Aorta (tissue), 5 donors: ENCODE measurements at regions not wholly inside any gene's neighbourhood (a gene's known extent, or its start where the extent isn't known, plus 50 kb on each side); places are given as distances from the start of the nearest gene placed in this dataset.
"Not testable (repeated sequence)": the region's sequence is repeated elsewhere in the genome, so short reads cannot be mapped to it uniquely, and the experiment has no call there.

Source experiments
- ATAC-seq: fragments of 200-7000 bp; cut with Tn5 transposase; one replicate; pipeline ENCODE4 v1.9.1; 2022; ENCODE audit warnings: moderate library complexity; ENCODE audit not compliant: low FRiP score
- DNase-seq, 2 donors: peaks; one replicate each; pipeline ENCODE4 v3.0.0-alpha.2; 2020
- H3K27ac ChIP-seq, 2 donors: one replicate each; pipeline ENCODE4 v1.5.1; 2013; ENCODE audit warnings: low read length in 2 of 2, mild to moderate bottlenecking in 2 of 2, moderate library complexity in 2 of 2, control low read depth in 1 of 2, inconsistent platforms in 1 of 2, low read depth in 1 of 2
- H3K27me3 ChIP-seq, 2 donors: one replicate each; pipeline ENCODE4 v1.6.1; 2013; ENCODE audit warnings: control low read depth in 1 of 2, low read length in 1 of 2, mild to moderate bottlenecking in 1 of 2, moderate library complexity in 1 of 2; ENCODE audit not compliant: insufficient read depth in 2 of 2, control insufficient read depth in 1 of 2
- H3K36me3 ChIP-seq, 2 donors: one replicate each; pipeline ENCODE4 v1.6.1; 2013; ENCODE audit warnings: control low read depth in 1 of 2, low read length in 1 of 2, mild to moderate bottlenecking in 1 of 2; ENCODE audit not compliant: insufficient read depth in 2 of 2, control insufficient read depth in 1 of 2
- H3K4me1 ChIP-seq, 2 donors: one replicate each; pipeline ENCODE4 v1.6.1; 2013; ENCODE audit warnings: low read length in 2 of 2, control low read depth in 1 of 2, mild to moderate bottlenecking in 1 of 2, moderate library complexity in 1 of 2; ENCODE audit not compliant: insufficient read depth in 2 of 2, control insufficient read depth in 1 of 2
- H3K4me3 ChIP-seq, 2 donors: one replicate each; pipeline ENCODE4 v1.5.1; 2013; ENCODE audit warnings: low read length in 2 of 2, control low read depth in 1 of 2, mild to moderate bottlenecking in 1 of 2
- H3K9me3 ChIP-seq: one replicate; pipeline ENCODE4 v1.6.1; 2013; ENCODE audit warnings: mild to moderate bottlenecking, low read length; ENCODE audit not compliant: control insufficient read depth
- WGBS, 2 donors: extraction: QIAGEN DNeasy Blood & Tissue Kit; methylation state at CpG; one replicate each; pipeline ENCODE4 v1.1.7; 2013; 5-methylcytosine and 5-hydroxymethylcytosine counted together
- intact Hi-C, 2 donors: fragments of 100-400 bp; cut with DNase I; formaldehyde crosslinking; loops; one replicate each; pipeline versions ENCODE4 v1.14.2 to v1.15.0; 2022
- donor health status: healthy with polysubstance abuse.
- donor health status: Bipolar disorder and iron deficiency.
- donor health status: DM: no; HTN: no; CAD: no.
- donor health status: DM: no; HTN: no; CAD: no.
- donor health status: DM: yes; HTN: yes; CAD: no.

DNA sequence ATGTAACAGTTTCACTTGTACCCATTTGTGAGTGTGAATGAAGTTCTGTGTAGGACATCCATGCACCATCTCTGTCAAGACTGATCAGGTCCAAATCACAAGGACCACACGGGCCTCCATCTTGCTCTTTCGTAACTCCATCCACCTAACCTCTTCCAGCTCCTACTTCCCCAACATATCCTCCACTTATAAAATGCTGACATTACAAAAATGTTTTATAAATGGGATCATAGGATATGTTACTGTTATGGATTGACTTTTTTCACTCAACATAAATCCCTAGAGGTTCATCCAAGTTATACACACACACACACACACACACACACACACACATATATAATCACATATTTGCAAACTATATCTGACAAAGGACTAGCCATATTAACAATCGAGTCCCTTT lies 476.8 kb downstream of the ZNF516 start:
- Histone ChIP-seq H3K4me1 (no peaks in the 10 kb centered on the region), H3K27ac (no peak overlapping the region), H3K9me3 (no peaks in the 10 kb centered on the region), H3K36me3 (no peaks in the 10 kb centered on the region), H3K4me3 (no peak overlapping the region), H3K27me3 (no peaks in the 10 kb centered on the region)
- intact Hi-C loops, result no loop called here
- DNase-seq (no peak), ATAC-seq (no peak)
- WGBS, 2 donors, result 81 to 82% methylated on average over 3 of the region's 3 CpGs

DNA sequence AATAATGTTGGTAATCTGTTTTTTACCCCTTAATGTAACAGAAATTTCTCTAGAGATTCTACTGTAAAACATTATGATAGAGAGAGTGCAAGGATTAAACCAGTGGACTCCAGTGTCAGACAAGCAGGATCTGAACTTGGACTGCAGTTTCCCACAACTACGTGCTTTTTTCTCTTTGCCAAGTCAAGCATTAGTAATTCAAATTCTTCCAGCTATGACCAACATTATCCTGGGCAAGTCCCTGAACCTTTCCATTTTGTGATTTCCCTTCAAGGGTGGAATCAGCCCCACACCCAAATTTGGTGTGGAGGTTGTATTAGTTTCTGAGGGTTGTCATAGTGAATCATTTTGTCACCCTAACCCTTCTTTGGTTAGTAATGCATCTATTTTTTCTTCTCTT lies 482.0 kb downstream of the ZNF516 start:
- 49 to 55% methylated on average over 1 of the region's 1 CpG for WGBS, 2 donors
- ATAC-seq (no peak), DNase-seq (no peak)
- Histone ChIP-seq H3K36me3 (no peaks in the 10 kb centered on the region), H3K27me3 (no peaks in the 10 kb centered on the region), H3K9me3 (peaks cover 2% of the 10 kb centered on the region), H3K4me3 (no peak overlapping the region), H3K4me1 (no peaks in the 10 kb centered on the region), H3K27ac (no peak overlapping the region)
- intact Hi-C loops, result no loop called here

DNA sequence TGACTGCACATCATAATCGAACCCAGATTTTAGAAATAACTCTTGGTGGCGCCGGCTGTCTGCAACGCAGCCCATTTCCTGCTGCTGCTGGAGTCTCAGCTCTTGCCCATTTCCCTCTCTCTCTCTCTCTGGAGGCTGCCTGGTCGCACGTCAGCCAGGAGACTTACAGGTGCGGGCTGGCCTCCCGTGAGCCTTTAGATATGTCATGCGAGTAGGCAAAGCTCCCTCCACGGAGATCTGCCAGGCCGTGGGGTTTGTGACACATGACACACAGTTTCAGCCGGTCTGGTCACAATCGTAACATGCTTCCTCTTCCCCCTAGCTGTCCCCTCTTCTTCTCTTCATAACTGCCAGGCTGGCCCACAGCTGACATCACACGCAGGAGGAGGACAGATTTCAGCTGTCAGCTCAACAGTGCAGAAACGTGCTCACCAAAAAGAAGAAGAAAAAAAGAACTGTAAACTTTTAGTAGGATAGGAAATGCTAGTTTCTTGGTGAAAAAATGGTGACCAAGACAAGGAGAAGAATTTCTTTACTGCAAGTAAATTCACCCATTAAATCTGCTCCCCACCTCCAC lies 489.3 kb downstream of the ZNF516 start:
- Histone ChIP-seq H3K27ac (no peak overlapping the region), H3K36me3 (no peaks in the 10 kb centered on the region)

DNA sequence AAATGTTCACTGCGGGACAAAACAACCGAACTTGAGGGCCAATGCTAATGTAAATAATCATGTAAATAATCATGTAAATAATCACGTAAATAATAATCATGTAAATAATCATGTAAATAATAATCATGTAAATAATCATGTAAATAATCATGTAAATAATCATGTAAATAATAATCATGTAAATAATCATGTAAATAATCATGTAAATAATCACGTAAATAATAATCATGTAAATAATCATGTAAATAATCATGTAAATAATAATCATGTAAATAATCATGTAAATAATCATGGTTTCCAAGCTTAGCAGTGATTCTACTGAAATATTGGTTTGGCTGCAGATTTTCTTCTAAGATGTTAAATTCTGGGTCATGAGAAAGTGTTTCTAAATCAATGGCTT lies 507.1 kb downstream of the ZNF516 start:
- H3K27me3 ChIP-seq, H3K4me3 ChIP-seq, H3K4me1 ChIP-seq, DNase-seq, intact Hi-C loops, H3K36me3 ChIP-seq, H3K27ac ChIP-seq, H3K9me3 ChIP-seq, ATAC-seq: not testable (repeated sequence)
- WGBS, 2 donors, result 79 to 84% methylated on average over 4 of the region's 4 CpGs

More for the DNA sequence above, 489.3 kb downstream of the ZNF516 start:
- Histone ChIP-seq H3K27me3 (no peaks in the 10 kb centered on the region), H3K4me3 (no peak overlapping the region), H3K9me3 (no peaks in the 10 kb centered on the region), H3K4me1 (no peaks in the 10 kb centered on the region)
- DNase-seq (no peak), ATAC-seq (no peak)
- intact Hi-C loops, result no loop called here
- WGBS, 2 donors, result 33 to 44% methylated on average over 15 of the region's 15 CpGs

DNA sequence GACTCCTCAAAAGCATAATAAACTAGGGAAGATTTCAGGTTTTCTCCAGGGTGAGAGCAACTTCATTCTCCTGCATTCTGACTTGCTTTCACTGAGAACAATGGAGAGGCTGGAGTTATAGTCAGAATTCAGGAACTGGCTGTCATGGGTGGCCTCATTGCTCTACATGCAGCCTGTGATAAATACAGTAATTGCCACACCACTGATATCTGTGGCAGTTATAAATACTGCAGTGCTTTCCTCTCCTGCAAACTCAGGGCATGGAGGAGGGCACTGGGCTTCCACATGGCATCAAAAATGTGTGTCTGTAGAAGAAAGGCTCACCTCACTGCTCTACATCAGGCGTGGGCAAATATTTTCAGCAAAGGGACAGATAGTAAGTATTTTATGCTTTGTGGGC lies 510.2 kb downstream of the ZNF516 start:
- H3K9me3 ChIP-seq, result no peaks in the 10 kb centered on the region
- DNase-seq, result no peak
- WGBS, 2 donors, result 83 to 90% methylated on average over 1 of the region's 1 CpG
- H3K4me3 ChIP-seq, result no peak overlapping the region
- no peak overlapping the region for H3K27ac ChIP-seq
- H3K27me3 ChIP-seq, result no peaks in the 10 kb centered on the region
- no peaks in the 10 kb centered on the region for H3K4me1 ChIP-seq
- intact Hi-C loops, result no loop called here
- no peak for ATAC-seq
- no peaks in the 10 kb centered on the region for H3K36me3 ChIP-seq

DNA sequence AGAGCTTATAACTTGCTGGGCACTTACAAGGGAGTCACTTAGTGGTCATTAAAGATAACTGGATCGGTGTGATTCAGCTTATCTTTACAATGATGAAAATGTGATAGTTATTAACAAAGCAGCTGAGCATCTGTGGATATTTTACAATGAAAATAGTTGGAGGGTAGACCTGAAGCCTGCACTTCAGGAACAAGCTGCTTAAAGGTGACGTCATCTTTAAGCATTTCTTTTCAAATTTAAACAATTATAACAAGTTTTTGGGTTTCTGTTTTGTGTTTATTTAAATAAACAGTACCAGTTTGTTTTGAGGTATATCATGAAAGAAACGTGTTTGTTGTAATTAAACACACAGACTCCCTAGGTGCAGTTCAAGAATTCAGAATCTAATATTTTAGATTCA lies 513.9 kb downstream of the ZNF516 start:
- no peak overlapping the region for H3K4me3 ChIP-seq
- no peaks in the 10 kb centered on the region for H3K9me3 ChIP-seq
- H3K27me3 ChIP-seq, result no peaks in the 10 kb centered on the region
- 58 to 70% methylated on average over 3 of the region's 3 CpGs for WGBS, 2 donors
- ATAC-seq (no peak), DNase-seq (no peak)
- H3K27ac ChIP-seq, result no peak overlapping the region
- intact Hi-C loops, result no loop called here
- H3K4me1 ChIP-seq, result no peaks in the 10 kb centered on the region
- no peaks in the 10 kb centered on the region for H3K36me3 ChIP-seq

DNA sequence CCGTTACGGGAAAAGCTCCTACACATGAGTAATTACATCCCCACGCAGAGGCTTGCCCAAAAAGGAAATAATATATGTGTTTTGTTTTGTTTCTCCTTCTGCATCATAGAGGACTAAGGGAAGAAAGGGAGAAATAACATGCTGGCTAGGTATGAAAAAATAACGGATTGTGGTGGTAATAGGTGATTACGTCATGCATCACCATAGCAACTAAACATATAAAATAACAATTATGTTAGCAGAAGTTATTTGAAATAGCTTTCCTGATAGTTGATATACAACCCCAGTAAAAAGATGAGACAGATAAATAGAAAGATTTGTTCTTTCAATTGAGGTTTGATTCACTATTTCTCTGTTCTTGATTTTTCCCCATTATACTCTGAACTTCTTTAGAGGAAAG lies 518.0 kb downstream of the ZNF516 start:
- Histone ChIP-seq H3K27me3 (no peaks in the 10 kb centered on the region), H3K4me3 (no peak overlapping the region), H3K9me3 (no peaks in the 10 kb centered on the region), H3K4me1 (no peaks in the 10 kb centered on the region), H3K36me3 (no peaks in the 10 kb centered on the region), H3K27ac (no peak overlapping the region)
- no peak for ATAC-seq
- 25 to 34% methylated on average over 5 of the region's 5 CpGs for WGBS, 2 donors
- DNase-seq, result no peak
- intact Hi-C loops, result no loop called here

DNA sequence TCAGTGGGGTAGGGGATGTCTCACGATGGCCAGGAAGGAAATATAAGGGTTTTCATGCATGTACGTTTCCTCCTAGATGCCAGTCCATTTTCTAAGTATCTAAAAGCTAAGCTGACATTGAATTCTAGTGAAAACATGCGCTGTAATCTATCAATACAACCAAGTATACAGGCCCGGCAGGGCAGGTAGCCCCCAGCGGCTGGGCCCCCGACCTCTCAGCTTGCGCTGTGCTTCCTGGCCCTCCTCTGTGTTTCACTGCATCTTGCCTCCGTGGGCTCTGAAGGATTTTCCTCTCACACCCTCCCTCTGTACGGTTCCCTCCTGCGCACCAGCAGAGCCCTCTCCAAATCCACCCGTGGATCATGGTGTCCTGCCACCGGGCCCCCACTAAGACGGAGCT lies 524.8 kb downstream of the ZNF516 start:
- ATAC-seq, result no peak

DNA sequence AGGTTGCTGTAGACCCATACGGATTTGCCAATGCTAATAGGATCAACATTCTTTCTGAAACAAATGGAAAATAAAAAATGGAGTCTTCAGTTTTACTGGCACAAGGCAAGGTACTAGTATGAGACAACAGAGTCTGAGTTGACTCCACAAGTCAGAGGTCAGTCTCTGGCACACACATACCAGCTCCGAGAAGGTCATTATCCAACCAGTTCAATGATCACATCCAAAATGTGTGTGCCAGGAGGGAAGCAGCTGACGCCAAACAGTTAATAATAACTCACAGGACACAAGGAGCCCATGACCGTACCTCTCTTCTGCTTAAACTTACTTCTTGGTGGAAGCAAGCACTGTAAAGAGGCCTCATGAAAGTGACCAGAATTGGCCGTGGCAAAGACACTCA lies 528.6 kb downstream of the ZNF516 start:
- no peak overlapping the region for H3K4me3 ChIP-seq
- no peak for ATAC-seq

More for the DNA sequence above, 524.8 kb downstream of the ZNF516 start:
- H3K36me3 ChIP-seq, result no peaks in the 10 kb centered on the region
- intact Hi-C loops, result no loop called here
- H3K9me3 ChIP-seq, result no peaks in the 10 kb centered on the region
- H3K4me1 ChIP-seq, result no peaks in the 10 kb centered on the region
- WGBS, 2 donors, result 89% methylated on average over 13 of the region's 13 CpGs
- H3K4me3 ChIP-seq, result no peak overlapping the region
- H3K27me3 ChIP-seq, result no peaks in the 10 kb centered on the region
- DNase-seq, result no peak
- H3K27ac ChIP-seq, result no peak overlapping the region

More for the DNA sequence above, 528.6 kb downstream of the ZNF516 start:
- H3K9me3 ChIP-seq, result no peaks in the 10 kb centered on the region
- DNase-seq, result no peak
- H3K27me3 ChIP-seq, result no peaks in the 10 kb centered on the region
- intact Hi-C loops, result loop anchor here in 1 of 2 donors (10.0 kb wide), 1 partner anchor 92 kb away; no protein-coding TSS in a partner anchor
- no peaks in the 10 kb centered on the region for H3K36me3 ChIP-seq
- H3K4me1 ChIP-seq, result no peaks in the 10 kb centered on the region
- no peak overlapping the region for H3K27ac ChIP-seq
- 78 to 81% methylated on average over 5 of the region's 5 CpGs for WGBS, 2 donors
